Subcutaneous adipose tissue (tissue), 1 donor: ENCODE measurements at regions not wholly inside any gene's neighbourhood (a gene's known extent, or its start where the extent isn't known, plus 50 kb on each side); places are given as distances from the start of the nearest gene placed in this dataset.

Source experiments
- CTCF ChIP-seq: fragments of 450-650 bp; IDR thresholded peaks from one replicate; pipeline ENCODE4 v1.5.1; 2016; ENCODE audit warnings: low read depth, mild to moderate bottlenecking, control low read depth, antibody characterized with exemption, moderate library complexity

GRCh38 chr20:53837126-53837826 is 233.1 kb downstream of the BCAS1 start:
- no peak for TF ChIP-seq CTCF

GRCh38 chr20:53834749-53835148 is 235.6 kb downstream of the BCAS1 start:
- no peak for TF ChIP-seq CTCF

GRCh38 chr20:53834062-53834442 is 236.3 kb downstream of the BCAS1 start:
- TF ChIP-seq CTCF: no peak

GRCh38 chr20:53833333-53834061 is 236.9 kb downstream of the BCAS1 start:
- TF ChIP-seq CTCF: no peak

GRCh38 chr20:53832499-53832898 is 237.9 kb downstream of the BCAS1 start:
- no peak for TF ChIP-seq CTCF

- no peak for TF ChIP-seq CTCF
Measured at GRCh38 chr20:53831812-53832211, 238.2 kb upstream of the ZNF217 start.

- no peak for TF ChIP-seq CTCF
Measured at GRCh38 chr20:53831228-53831627, 237.6 kb upstream of the ZNF217 start.
